ENCODE measurements at regions not wholly inside any gene's neighbourhood (a gene's known extent, or its start where the extent isn't known, plus 50 kb on each side); places are given as distances from the start of the nearest gene placed in this dataset.

DNA sequence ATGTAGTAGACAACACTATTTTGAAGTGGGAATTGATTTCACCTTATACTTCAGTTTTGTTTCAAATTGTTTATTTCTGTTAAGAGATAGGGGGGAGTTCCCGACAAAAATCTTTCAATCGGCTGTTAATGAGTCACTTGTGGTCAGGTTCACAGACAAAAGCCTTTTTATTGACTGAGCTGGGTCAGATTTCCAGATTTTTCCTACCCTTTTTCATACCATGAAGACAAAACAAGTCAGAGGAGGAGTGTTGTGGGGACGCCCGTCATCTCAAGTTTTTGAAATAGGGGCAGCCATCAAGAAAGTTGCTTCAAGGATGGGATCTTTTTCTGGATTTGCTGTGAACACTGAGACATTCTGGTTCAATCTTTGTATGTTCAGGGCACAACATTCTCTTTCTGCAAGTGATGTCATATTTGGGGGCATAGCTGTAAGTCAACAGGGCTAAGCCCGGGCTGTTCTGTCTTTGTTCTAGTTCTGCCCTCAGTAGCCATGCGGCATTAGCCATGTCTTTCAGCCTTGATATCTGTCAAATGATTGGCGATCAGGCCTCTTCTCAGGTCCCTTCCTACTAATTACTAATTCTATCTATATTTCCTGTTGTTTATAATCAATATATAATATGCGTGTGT lies 496.0 kb upstream of the MARCKS start:
- no peak for TF ChIP-seq POLR2A (IDR thresholded peaks at IDR 0.05; ENCODE audit: low read length)
- no peak for TF ChIP-seq PHF8 (IDR thresholded peaks at IDR 0.05; ENCODE audit: borderline replicate concordance, low read depth)
- TF ChIP-seq, protein P1, sequence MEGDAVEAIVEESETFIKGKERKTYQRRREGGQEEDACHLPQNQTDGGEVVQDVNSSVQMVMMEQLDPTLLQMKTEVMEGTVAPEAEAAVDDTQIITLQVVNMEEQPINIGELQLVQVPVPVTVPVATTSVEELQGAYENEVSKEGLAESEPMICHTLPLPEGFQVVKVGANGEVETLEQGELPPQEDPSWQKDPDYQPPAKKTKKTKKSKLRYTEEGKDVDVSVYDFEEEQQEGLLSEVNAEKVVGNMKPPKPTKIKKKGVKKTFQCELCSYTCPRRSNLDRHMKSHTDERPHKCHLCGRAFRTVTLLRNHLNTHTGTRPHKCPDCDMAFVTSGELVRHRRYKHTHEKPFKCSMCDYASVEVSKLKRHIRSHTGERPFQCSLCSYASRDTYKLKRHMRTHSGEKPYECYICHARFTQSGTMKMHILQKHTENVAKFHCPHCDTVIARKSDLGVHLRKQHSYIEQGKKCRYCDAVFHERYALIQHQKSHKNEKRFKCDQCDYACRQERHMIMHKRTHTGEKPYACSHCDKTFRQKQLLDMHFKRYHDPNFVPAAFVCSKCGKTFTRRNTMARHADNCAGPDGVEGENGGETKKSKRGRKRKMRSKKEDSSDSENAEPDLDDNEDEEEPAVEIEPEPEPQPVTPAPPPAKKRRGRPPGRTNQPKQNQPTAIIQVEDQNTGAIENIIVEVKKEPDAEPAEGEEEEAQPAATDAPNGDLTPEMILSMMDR (IDR thresholded peaks at IDR 0.05) = no peak
- no peak for TF ChIP-seq MAFK (IDR thresholded peaks at IDR 0.05; ENCODE audit: partially characterized antibody)
- no peak for TF ChIP-seq REST (IDR thresholded peaks at IDR 0.05)
- no peak for TF ChIP-seq JUNB (IDR thresholded peaks at IDR 0.05)
- TF ChIP-seq CHD2 (IDR thresholded peaks at IDR 0.05; ENCODE audit: low read length, partially characterized antibody) = no peak
- TF ChIP-seq MAX (IDR thresholded peaks at IDR 0.05) = no peak
- no peak for TF ChIP-seq SMC3 (IDR thresholded peaks at IDR 0.05)
- no peak for TF ChIP-seq USF2 (IDR thresholded peaks at IDR 0.05)
- TF ChIP-seq NR3C1 (IDR thresholded peaks at IDR 0.05) = no peak
- TF ChIP-seq RAD21 (conservative IDR thresholded peaks at IDR 0.05 in 1 of 2, IDR thresholded peaks at IDR 0.05 in 1 of 2) = no peak

Measured in A549 (cell line).